HAP-1 (cell line): ENCODE measurements at regions not wholly inside any gene's neighbourhood (a gene's known extent, or its start where the extent isn't known, plus 50 kb on each side); places are given as distances from the start of the nearest gene placed in this dataset.

Experiments used
- DNase-seq, 2 experiments: peaks; one replicate each; pipeline ENCODE4 v3.0.0-alpha.2; 2016 to 2020; ENCODE audit warnings: low spot score in 2 of 2
- H3K27me3 ChIP-seq: fragments of 250-450 bp; sonication (Bioruptor Pico); 2 replicates; pipeline ENCODE4 v1.5.1; 2020; ENCODE audit warnings: low read depth, mild to moderate bottlenecking, moderate library complexity
- H3K36me3 ChIP-seq: fragments of 250-450 bp; sonication (Bioruptor Pico); replicated peaks from 2 replicates; pipeline ENCODE4 v1.5.1; 2020; ENCODE audit warnings: mild to moderate bottlenecking
- H3K4me1 ChIP-seq: fragments of 250-450 bp; sonication (Bioruptor Pico); 2 replicates; pipeline ENCODE4 v1.5.1; 2020; ENCODE audit warnings: mild to moderate bottlenecking
- H3K4me3 ChIP-seq: fragments of 250-450 bp; sonication (Bioruptor Pico); 2 replicates; pipeline ENCODE4 v1.5.1; 2020; ENCODE audit warnings: mild to moderate bottlenecking, moderate library complexity
- H3K9me3 ChIP-seq: fragments of 250-450 bp; sonication (Bioruptor Pico); 2 replicates; pipeline ENCODE4 v1.5.1; 2020; ENCODE audit warnings: mild to moderate bottlenecking, moderate library complexity
- in situ Hi-C: fragments of 300-500 bp; cut with MboI; formaldehyde crosslinking; loops from 3 replicates; pipeline ENCODE4 v1.14.3; 2020; ENCODE audit warnings: low sequenced_read_pairs, inconsistent platforms, mixed read lengths

DNA sequence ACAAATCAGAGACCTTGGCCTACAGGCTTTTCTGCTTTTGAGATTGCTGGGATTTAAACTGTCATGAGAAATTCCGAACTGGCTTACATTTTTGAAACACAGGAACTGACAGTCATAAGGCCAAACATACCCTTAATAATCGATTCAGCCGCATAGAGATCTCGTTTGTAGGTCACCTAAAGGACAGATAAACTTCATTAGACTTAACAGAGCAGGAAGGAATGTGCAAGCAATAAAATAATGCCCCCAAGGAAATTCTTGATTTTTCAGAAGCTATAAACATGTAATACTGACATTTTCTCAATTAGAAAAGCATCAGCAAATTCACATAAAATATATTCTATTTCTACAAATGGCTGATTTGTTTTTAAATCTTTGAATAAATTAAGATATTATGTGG lies 120.0 kb downstream of the CRPPA start:
- in situ Hi-C loops = no loop called here
- no peak overlapping the region for H3K4me3 ChIP-seq
- H3K36me3 ChIP-seq = no peaks in the 10 kb centered on the region
- H3K9me3 ChIP-seq = no peaks in the 10 kb centered on the region
- no peak for DNase-seq
- H3K27me3 ChIP-seq = no peaks in the 10 kb centered on the region
- H3K4me1 ChIP-seq = no peaks in the 10 kb centered on the region

DNA sequence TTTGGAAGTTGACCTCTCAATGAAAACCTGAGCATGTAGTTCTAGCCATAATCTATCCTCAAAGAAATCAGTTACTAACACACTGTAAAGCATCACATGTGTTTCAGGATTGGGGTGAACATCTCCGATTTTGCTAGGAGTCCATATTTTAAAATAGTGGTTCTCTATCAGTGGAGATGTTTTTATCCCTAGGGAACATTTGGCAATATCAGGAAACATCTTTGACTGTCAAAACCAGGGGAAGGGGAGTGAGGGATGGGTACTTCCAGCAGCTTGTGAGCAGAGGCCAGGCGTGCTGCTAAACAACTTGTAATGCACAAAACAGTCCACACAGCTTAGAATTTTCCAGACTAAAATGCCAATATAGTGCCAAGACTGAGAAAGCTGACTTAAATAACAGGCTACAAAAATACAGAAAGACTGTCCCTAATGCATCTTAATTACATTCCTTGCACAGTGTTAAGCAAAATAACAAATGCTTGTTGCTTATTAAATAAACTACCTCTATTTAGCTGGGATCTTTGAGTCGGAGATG lies 120.9 kb downstream of the CRPPA start:
- DNase-seq = no peak
- no peak overlapping the region for H3K4me3 ChIP-seq
- H3K4me1 ChIP-seq = no peaks in the 10 kb centered on the region
- no peaks in the 10 kb centered on the region for H3K36me3 ChIP-seq
- H3K27me3 ChIP-seq = no peaks in the 10 kb centered on the region
- in situ Hi-C loops = no loop called here
- H3K9me3 ChIP-seq = no peaks in the 10 kb centered on the region

DNA sequence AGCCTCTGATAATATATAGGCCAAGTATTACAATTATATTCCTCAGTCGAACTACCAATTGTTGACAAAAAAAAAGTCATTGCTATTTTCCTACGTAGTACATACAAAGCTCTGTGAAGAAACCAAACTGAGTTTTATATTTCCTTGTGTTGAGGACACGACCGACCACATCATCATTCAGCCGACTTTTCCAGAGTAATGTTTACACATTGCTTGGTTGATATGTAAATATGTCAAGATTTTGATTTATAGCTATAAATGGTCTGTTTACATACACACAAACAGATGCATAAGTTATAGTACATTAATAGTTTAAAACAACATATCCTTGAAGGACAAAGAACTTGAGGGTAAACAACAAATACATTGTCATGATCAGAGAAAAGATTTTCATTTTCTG lies 121.5 kb downstream of the CRPPA start:
- no peaks in the 10 kb centered on the region for H3K36me3 ChIP-seq

DNA sequence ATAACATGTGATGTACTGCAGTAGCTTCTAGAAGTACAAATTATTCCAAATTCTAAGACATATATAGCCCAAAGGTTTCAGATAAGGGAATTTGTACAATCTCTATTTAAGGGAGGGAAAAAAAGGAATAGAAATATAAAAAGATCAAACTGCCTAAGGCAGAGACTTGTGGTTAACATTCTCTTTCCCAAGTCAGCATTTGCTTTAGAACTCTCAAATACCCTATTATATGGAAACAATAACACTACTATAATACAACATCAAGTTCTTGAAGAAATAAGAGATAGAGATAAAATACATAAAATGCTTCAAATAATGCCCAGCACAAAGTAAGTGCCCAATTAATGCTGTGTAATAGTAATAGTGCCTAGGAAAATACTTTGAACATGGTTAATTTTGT lies 123.1 kb downstream of the CRPPA start:
- in situ Hi-C loops = no loop called here

More for the DNA sequence above, 121.5 kb downstream of the CRPPA start:
- no peak for DNase-seq
- Histone ChIP-seq H3K27me3 (no peaks in the 10 kb centered on the region), H3K9me3 (no peaks in the 10 kb centered on the region), H3K4me3 (no peak overlapping the region), H3K4me1 (no peaks in the 10 kb centered on the region)
- in situ Hi-C loops = no loop called here

DNA sequence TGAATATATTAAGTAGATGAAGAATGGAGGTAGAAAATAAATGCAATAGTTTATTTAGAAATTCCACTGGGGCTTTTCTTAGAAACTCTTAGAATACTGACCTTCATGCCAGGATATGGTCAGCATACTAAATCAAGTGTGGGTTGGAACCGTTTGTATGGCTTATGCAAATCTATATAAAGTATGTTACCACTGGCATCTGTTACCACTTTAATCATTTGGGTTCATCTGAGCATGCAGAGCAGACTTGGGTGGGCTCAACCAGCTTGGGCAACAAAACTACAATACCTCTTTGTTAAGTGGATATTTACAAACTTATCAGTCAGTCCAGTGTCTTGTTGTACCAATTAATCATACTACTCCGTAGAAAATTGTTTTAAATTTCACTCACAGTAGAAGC lies 125.8 kb downstream of the CRPPA start:
- Histone ChIP-seq H3K9me3 (no peaks in the 10 kb centered on the region), H3K27me3 (no peaks in the 10 kb centered on the region; the same call in 1 of the 2 replicates), H3K4me1 (no peaks in the 10 kb centered on the region), H3K36me3 (no peaks in the 10 kb centered on the region), H3K4me3 (no peak overlapping the region)
- in situ Hi-C loops = no loop called here
- DNase-seq = no peak

More for the DNA sequence above, 123.1 kb downstream of the CRPPA start:
- no peak for DNase-seq
- Histone ChIP-seq H3K27me3 (no peaks in the 10 kb centered on the region), H3K4me1 (no peaks in the 10 kb centered on the region), H3K36me3 (no peaks in the 10 kb centered on the region), H3K4me3 (no peak overlapping the region), H3K9me3 (no peaks in the 10 kb centered on the region)

DNA sequence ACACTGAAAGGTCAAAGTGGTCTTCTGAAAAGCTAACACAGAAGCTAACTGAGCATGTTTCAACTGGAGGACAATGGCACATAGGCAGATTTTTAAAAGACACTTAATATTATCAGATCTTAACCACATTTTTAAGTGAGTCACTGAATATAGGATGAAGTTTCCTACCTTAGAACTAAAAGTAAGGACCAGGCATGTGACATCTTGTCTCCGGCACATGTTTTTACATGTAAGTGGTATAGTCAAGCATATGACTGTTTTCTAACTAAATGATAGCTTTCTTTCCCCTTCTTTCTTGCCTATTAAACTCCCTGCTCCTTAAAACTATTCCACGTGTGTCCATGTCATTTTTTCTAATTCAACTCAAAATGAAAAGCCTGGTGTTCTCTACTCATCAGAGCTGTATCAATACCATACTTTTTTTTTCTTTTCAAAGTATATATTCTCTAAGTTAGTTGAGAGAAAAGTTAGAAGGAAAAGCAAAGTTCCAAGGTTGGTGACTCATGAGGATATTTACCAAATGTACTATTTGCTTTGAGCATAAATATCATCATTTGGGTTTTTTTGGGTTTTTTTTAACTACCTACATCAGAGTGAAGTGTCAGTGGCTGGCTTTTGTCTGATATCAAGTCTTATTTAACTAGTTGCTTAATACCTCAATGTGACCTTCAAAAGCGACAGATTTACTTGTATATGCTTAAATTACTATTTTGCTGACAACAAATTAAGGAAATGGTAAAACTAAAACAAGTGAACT lies 127.5 kb downstream of the CRPPA start:
- DNase-seq = no peak
- no peaks in the 10 kb centered on the region for H3K9me3 ChIP-seq
- in situ Hi-C loops = no loop called here
- no peaks in the 10 kb centered on the region for H3K36me3 ChIP-seq
- no peaks in the 10 kb centered on the region; the same call in 1 of the 2 replicates for H3K27me3 ChIP-seq
- H3K4me3 ChIP-seq = no peak overlapping the region
- no peaks in the 10 kb centered on the region for H3K4me1 ChIP-seq

DNA sequence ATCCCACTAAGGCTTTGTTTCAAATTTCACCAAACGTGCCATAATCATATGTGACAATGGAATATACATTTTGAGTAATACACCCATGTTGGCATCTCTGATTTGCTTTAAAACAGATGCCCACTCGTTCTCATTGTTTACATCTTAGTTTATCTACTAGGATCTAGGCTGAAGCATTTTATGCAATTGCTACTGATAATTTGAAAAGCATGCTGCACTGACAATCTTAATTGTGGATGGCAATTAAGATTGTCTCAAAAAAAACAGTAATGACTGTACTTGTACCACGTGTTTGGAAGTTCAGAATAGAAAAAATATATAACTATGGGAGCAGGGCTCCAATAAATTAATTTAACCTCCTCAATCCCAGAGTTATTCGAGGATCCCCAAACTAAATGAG lies 136.8 kb downstream of the CRPPA start:
- no peaks in the 10 kb centered on the region for H3K4me1 ChIP-seq
- in situ Hi-C loops = no loop called here
- H3K27me3 ChIP-seq = no peaks in the 10 kb centered on the region
- no peak overlapping the region for H3K4me3 ChIP-seq
- H3K9me3 ChIP-seq = no peaks in the 10 kb centered on the region
- DNase-seq = no peak
- no peaks in the 10 kb centered on the region for H3K36me3 ChIP-seq

- in situ Hi-C loops = no loop called here
- H3K27me3 ChIP-seq = no peaks in the 10 kb centered on the region
Measured at GRCh38 chr7:16278167-16278787, 143.1 kb downstream of the CRPPA start.

DNA sequence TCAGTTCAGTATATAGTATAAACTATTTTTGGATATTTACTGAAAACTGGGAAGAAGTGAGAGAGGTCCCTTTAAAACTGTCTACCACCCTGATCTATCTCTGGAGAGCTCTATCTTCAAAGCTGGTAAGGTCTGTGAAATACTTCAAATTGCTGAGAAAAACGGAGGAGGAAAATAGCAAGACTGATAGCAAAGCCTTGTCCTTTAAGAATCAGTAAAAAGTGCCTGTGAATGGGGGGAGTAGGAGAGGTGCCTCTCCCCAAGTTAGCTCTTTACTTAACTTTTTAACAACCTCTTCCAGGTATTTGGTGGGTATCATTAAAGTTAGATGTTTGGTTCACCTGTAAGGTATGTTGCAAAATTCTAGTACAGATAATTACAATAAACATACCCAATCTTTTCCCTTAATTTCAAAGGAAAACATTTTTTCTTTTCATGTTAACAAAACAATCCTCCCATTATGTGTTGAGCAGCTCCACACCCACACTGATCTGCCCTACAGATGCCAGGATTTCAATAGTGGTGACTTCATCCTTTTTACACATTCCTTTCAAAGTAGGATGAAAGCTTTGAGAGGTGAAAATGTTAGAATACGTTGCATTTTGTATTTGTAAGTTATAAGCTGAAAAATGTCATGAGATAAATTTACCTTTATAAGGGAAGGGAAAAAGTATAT lies 149.2 kb downstream of the CRPPA start:
- DNase-seq = no peak
- H3K36me3 ChIP-seq = no peaks in the 10 kb centered on the region
- in situ Hi-C loops = no loop called here

More at GRCh38 chr7:16278167-16278787, 143.1 kb downstream of the CRPPA start:
- no peak overlapping the region for H3K4me3 ChIP-seq
- H3K4me1 ChIP-seq = no peaks in the 10 kb centered on the region
- H3K36me3 ChIP-seq = no peaks in the 10 kb centered on the region
- H3K9me3 ChIP-seq = no peaks in the 10 kb centered on the region
- DNase-seq = no peak

GRCh38 chr7:16271355-16271915 lies 149.9 kb downstream of the CRPPA start:
- DNase-seq = no peak
- Histone ChIP-seq H3K9me3 (no peaks in the 10 kb centered on the region), H3K27me3 (no peaks in the 10 kb centered on the region), H3K36me3 (no peaks in the 10 kb centered on the region), H3K4me1 (peaks cover 13% of the 10 kb centered on the region), H3K4me3 (no peak overlapping the region)
- in situ Hi-C loops = no loop called here

More for the DNA sequence above, 149.2 kb downstream of the CRPPA start:
- no peak overlapping the region for H3K4me3 ChIP-seq
- H3K4me1 ChIP-seq = peaks cover 13% of the 10 kb centered on the region
- H3K27me3 ChIP-seq = no peaks in the 10 kb centered on the region
- no peaks in the 10 kb centered on the region for H3K9me3 ChIP-seq

- Histone ChIP-seq H3K9me3 (no peaks in the 10 kb centered on the region), H3K4me3 (no peak overlapping the region), H3K27me3 (no peaks in the 10 kb centered on the region), H3K36me3 (no peaks in the 10 kb centered on the region), H3K4me1 (peaks cover 13% of the 10 kb centered on the region)
- in situ Hi-C loops = no loop called here
- DNase-seq = no peak
Measured at GRCh38 chr7:16270844-16271243, 150.5 kb downstream of the CRPPA start.

DNA sequence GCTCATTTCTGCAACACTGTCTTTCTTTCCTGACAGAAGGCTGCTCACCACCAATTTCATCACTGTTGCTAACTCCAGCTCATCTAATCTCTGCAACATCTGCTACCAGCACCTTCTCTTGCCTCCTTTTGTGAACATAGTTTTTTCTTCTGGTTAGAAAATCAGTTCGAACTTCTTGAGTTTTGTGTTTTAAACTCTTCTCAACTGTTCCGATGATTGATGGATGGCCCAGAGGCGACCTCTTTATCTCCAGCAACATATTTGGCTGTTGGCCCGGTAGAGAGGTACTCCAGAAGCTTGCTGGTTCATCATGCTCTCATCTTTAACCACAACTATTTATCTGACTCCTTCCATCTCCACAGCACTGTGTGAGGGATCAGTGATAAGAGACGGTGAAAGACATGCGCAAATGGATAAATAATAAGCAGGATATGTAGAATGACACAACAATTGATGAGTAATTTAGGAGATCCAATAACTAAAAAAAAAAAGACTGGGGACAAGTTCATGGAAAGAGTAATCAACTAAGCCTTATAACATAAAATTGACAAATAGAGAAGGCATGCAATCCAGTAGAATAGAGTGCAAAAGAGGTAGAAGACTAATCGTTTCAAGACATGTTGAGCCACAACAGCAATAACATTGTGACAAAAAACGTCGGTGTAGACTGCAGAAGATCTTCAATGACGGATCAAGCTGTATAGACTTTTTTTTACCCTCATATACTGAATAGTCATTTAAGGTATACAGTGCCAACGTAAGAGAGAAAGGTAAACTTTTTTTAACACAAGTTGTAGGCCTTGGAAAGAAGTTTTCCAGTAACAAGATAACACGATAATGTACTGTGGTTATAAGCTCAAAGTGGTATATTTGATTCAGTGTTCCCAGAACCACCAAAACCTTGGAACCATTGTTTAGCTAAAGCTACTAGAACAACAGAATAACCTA lies 152.2 kb downstream of the CRPPA start:
- peaks cover 13% of the 10 kb centered on the region for H3K4me1 ChIP-seq
- H3K4me3 ChIP-seq = no peak overlapping the region
- no peaks in the 10 kb centered on the region for H3K36me3 ChIP-seq
- in situ Hi-C loops = no loop called here
- no peaks in the 10 kb centered on the region for H3K9me3 ChIP-seq
- DNase-seq = no peak
- H3K27me3 ChIP-seq = no peaks in the 10 kb centered on the region
